Gastrocnemius medialis (tissue), 4 donors: ENCODE measurements at regions not wholly inside any gene's neighbourhood (a gene's known extent, or its start where the extent isn't known, plus 50 kb on each side); places are given as distances from the start of the nearest gene placed in this dataset.

ENCODE experiments used
- ATAC-seq, 2 donors: fragments of 150-250 bp; one replicate each; pipeline ENCODE4 v1.9.1; 2016
- DNase-seq, 2 donors: peaks; one replicate each; pipeline ENCODE4 v3.0.0-alpha.2; 2019
- H3K27ac ChIP-seq, 4 donors: fragments of 200-600 bp; sonication (generic); 1 replicate in 1 of 4; 2 replicates in 3 of 4; pipeline ENCODE4 v1.5.1; 2016 to 2018; ENCODE audit warnings: mild to moderate bottlenecking in 2 of 4, moderate library complexity in 1 of 4
- H3K27me3 ChIP-seq, 3 donors: fragments of 200-600 bp; sonication (generic) in 2 of 3; 1 replicate in 1 of 3; 2 replicates in 2 of 3; pipeline versions ENCODE4 v1.5.1 to v1.6.0; 2016 to 2019; ENCODE audit warnings: mild to moderate bottlenecking in 1 of 3, moderate library complexity in 1 of 3
- H3K36me3 ChIP-seq, 2 donors: fragments of 200-600 bp; sonication (generic) in 1 of 2; one replicate each; pipeline ENCODE4 v1.5.1; 2017 to 2018
- H3K4me1 ChIP-seq, 2 donors: fragments of 200-600 bp; sonication (generic) in 1 of 2; one replicate each; pipeline ENCODE4 v1.5.1; 2016 to 2017; ENCODE audit warnings: mild to moderate bottlenecking in 2 of 2
- H3K4me3 ChIP-seq, 4 donors: fragments of 200-600 bp; sonication (generic) in 3 of 4; 1 replicate in 1 of 4; 2 replicates in 3 of 4; pipeline ENCODE4 v1.5.1; 2016 to 2019; ENCODE audit warnings: mild to moderate bottlenecking in 2 of 4
- H3K9me3 ChIP-seq, 3 donors: fragments of 200-600 bp; sonication (generic) in 2 of 3; 1 replicate in 1 of 3; 2 replicates in 2 of 3; pipeline ENCODE4 v1.5.1; 2016 to 2019
- CTCF ChIP-seq, 5 experiments: fragments of 450-650 bp in 3 of 5; fragments of 200-600 bp in 2 of 5; sonication (generic) in 2 of 5; IDR thresholded peaks in 4 of 5; conservative IDR thresholded peaks in 1 of 5; 1 replicate in 4 of 5; 2 replicates in 1 of 5; pipeline ENCODE4 v1.5.1; 2016 to 2019; ENCODE audit warnings: antibody characterized with exemption in 5 of 5, mild to moderate bottlenecking in 3 of 5, moderate library complexity in 3 of 5
- POLR2A ChIP-seq, 2 donors: fragments of 450-650 bp; IDR thresholded peaks; one replicate each; pipeline ENCODE4 v1.6.1; 2017; ENCODE audit warnings: antibody characterized with exemption in 2 of 2, mild to moderate bottlenecking in 2 of 2, moderate library complexity in 2 of 2
- in situ Hi-C, 4 donors: fragments of 200-750 bp; cut with MboI; loops; one replicate each; pipeline versions ENCODE4 v1.15.0 to v1.8.0; 2017; ENCODE audit warnings: low sequenced_read_pairs in 4 of 4
- intact Hi-C: fragments of 100-400 bp; cut with DNase I; formaldehyde crosslinking; loops from one replicate; pipeline ENCODE4 v1.15.1; 2023; ENCODE audit warnings: low total_unique reads

GRCh38 chr6:134848076-134848475, 101.8 kb downstream of the ALDH8A1 start:
- DNase-seq, result no peak
- Histone ChIP-seq H3K4me3 (no peak overlapping the region), H3K36me3 (no peaks in the 10 kb centered on the region), H3K4me1 (peaks cover 0 to under 1% of the 10 kb centered on the region in 2 donors), H3K27me3 (no peaks in the 10 kb centered on the region), H3K27ac (no peak overlapping the region), H3K9me3 (no peaks in the 10 kb centered on the region)
- ATAC-seq, result no peak
- TF ChIP-seq POLR2A (IDR thresholded peaks at IDR 0.05) (no peak), CTCF (IDR thresholded peaks at IDR 0.05 in 4 of 5, conservative IDR thresholded peaks at IDR 0.05 in 1 of 5) (no peak)
- intact Hi-C loops, result no loop called here
- in situ Hi-C loops, result no loop called here

GRCh38 chr6:134846865-134847264, 103.0 kb downstream of the ALDH8A1 start:
- ATAC-seq, result no peak
- Histone ChIP-seq H3K4me3 (no peak overlapping the region), H3K4me1 (no peaks in the 10 kb centered on the region), H3K36me3 (no peaks in the 10 kb centered on the region), H3K27ac (no peak overlapping the region), H3K27me3 (no peaks in the 10 kb centered on the region), H3K9me3 (no peaks in the 10 kb centered on the region)
- in situ Hi-C loops, result no loop called here
- no peak for TF ChIP-seq CTCF (IDR thresholded peaks at IDR 0.05 in 4 of 5, conservative IDR thresholded peaks at IDR 0.05 in 1 of 5)
- TF ChIP-seq POLR2A (IDR thresholded peaks at IDR 0.05), result no peak
- intact Hi-C loops, result no loop called here
- DNase-seq, result no peak

GRCh38 chr6:134846031-134846430, 103.9 kb downstream of the ALDH8A1 start:
- in situ Hi-C loops, result no loop called here
- no peaks in the 10 kb centered on the region for H3K9me3 ChIP-seq

GRCh38 chr6:134844120-134844519, 105.8 kb downstream of the ALDH8A1 start:
- ATAC-seq (no peak), DNase-seq (no peak)
- Histone ChIP-seq H3K27me3 (no peaks in the 10 kb centered on the region), H3K36me3 (no peaks in the 10 kb centered on the region), H3K9me3 (no peaks in the 10 kb centered on the region), H3K27ac (no peak overlapping the region), H3K4me3 (no peak overlapping the region), H3K4me1 (no peaks in the 10 kb centered on the region)
- in situ Hi-C loops (no loop called here), intact Hi-C loops (no loop called here)
- TF ChIP-seq POLR2A (IDR thresholded peaks at IDR 0.05) (no peak), CTCF (IDR thresholded peaks at IDR 0.05 in 4 of 5, conservative IDR thresholded peaks at IDR 0.05 in 1 of 5) (no peak)

More at GRCh38 chr6:134846031-134846430, 103.9 kb downstream of the ALDH8A1 start:
- ATAC-seq, result no peak
- H3K27ac ChIP-seq, result no peak overlapping the region
- intact Hi-C loops, result no loop called here
- H3K27me3 ChIP-seq, result no peaks in the 10 kb centered on the region
- TF ChIP-seq POLR2A (IDR thresholded peaks at IDR 0.05), result no peak
- no peak for TF ChIP-seq CTCF (IDR thresholded peaks at IDR 0.05 in 4 of 5, conservative IDR thresholded peaks at IDR 0.05 in 1 of 5)
- no peaks in the 10 kb centered on the region for H3K36me3 ChIP-seq
- no peaks in the 10 kb centered on the region for H3K4me1 ChIP-seq
- H3K4me3 ChIP-seq, result no peak overlapping the region
- no peak for DNase-seq
